Neural crest cell (in vitro differentiated cells): ENCODE measurements at regions not wholly inside any gene's neighbourhood (a gene's known extent, or its start where the extent isn't known, plus 50 kb on each side); places are given as distances from the start of the nearest gene placed in this dataset.

Source experiments
- DNase-seq: peaks from one replicate; pipeline ENCODE4 v3.0.0; 2021; ENCODE audit warnings: low read depth, mixed read lengths, low spot score
- H3K27ac Mint-ChIP-seq: one replicate; pipeline ENCODE4 v1.8.0; 2021; ENCODE audit warnings: mild to moderate bottlenecking, mixed read lengths; ENCODE audit not compliant: unreplicated experiment
- H3K27me3 Mint-ChIP-seq: 2 replicates; pipeline ENCODE4 v1.8.0; 2021; ENCODE audit warnings: low read depth, mild to moderate bottlenecking, mixed read lengths
- H3K36me3 Mint-ChIP-seq: 2 replicates; pipeline ENCODE4 v1.8.0; 2021; ENCODE audit warnings: low read depth, mild to moderate bottlenecking, mixed read lengths
- H3K4me1 Mint-ChIP-seq: 2 replicates; pipeline ENCODE4 v1.8.0; 2021; ENCODE audit warnings: mixed read lengths
- H3K4me3 Mint-ChIP-seq: one replicate; pipeline ENCODE4 v1.8.0; 2021; ENCODE audit warnings: mild to moderate bottlenecking, mixed read lengths
- H3K9me3 Mint-ChIP-seq: 2 replicates; pipeline ENCODE4 v1.8.0; 2021; ENCODE audit warnings: mixed read lengths
- CTCF ChIP-seq: fragments of 200-600 bp; sonication (generic); conservative IDR thresholded peaks from 2 replicates; pipeline ENCODE4 v1.5.0; 2021; ENCODE audit warnings: antibody characterized with exemption, mild to moderate bottlenecking

- H3K4me1 Mint-ChIP-seq, result peaks cover 3% of the 10 kb centered on the region
- no peaks in the 10 kb centered on the region for H3K9me3 Mint-ChIP-seq
- H3K27ac Mint-ChIP-seq, result no peak overlapping the region
- no peak for DNase-seq
- H3K36me3 Mint-ChIP-seq, result no peaks in the 10 kb centered on the region
- H3K27me3 Mint-ChIP-seq, result peaks cover 5% of the 10 kb centered on the region
- TF ChIP-seq CTCF, result no peak
- H3K4me3 Mint-ChIP-seq, result no peak overlapping the region
These were observed 115.2 kb upstream of the MAGI3 start for GRCh38 chr1:113275083-113275482.

- Mint-ChIP-seq H3K27ac (no peak overlapping the region), H3K9me3 (no peaks in the 10 kb centered on the region), H3K27me3 (peaks cover 5% of the 10 kb centered on the region), H3K36me3 (no peaks in the 10 kb centered on the region), H3K4me1 (peaks cover 3% of the 10 kb centered on the region), H3K4me3 (no peak overlapping the region)
- DNase-seq, result no peak
- no peak for TF ChIP-seq CTCF
These were observed 114.6 kb upstream of the MAGI3 start for GRCh38 chr1:113275691-113276090.

GRCh38 chr1:113276507-113276906 is 113.8 kb upstream of the MAGI3 start:
- no peak overlapping the region for H3K27ac Mint-ChIP-seq
- no peak for DNase-seq
- H3K4me1 Mint-ChIP-seq, result peaks cover 3% of the 10 kb centered on the region
- no peak overlapping the region for H3K4me3 Mint-ChIP-seq
- peaks cover 8% of the 10 kb centered on the region for H3K27me3 Mint-ChIP-seq
- H3K36me3 Mint-ChIP-seq, result no peaks in the 10 kb centered on the region
- TF ChIP-seq CTCF, result no peak
- H3K9me3 Mint-ChIP-seq, result no peaks in the 10 kb centered on the region

- no peak overlapping the region for H3K4me3 Mint-ChIP-seq
- no peaks in the 10 kb centered on the region for H3K36me3 Mint-ChIP-seq
- no peak for TF ChIP-seq CTCF
- DNase-seq, result no peak
- H3K9me3 Mint-ChIP-seq, result no peaks in the 10 kb centered on the region
- peaks cover 3% of the 10 kb centered on the region for H3K4me1 Mint-ChIP-seq
- peaks cover 8% of the 10 kb centered on the region for H3K27me3 Mint-ChIP-seq
- H3K27ac Mint-ChIP-seq, result no peak overlapping the region
These were observed 111.9 kb upstream of the MAGI3 start for GRCh38 chr1:113278371-113278770.

- H3K27me3 Mint-ChIP-seq, result peaks cover 8% of the 10 kb centered on the region
- H3K4me1 Mint-ChIP-seq, result peaks cover 3% of the 10 kb centered on the region
- no peak for TF ChIP-seq CTCF
- H3K9me3 Mint-ChIP-seq, result no peaks in the 10 kb centered on the region
- no peaks in the 10 kb centered on the region for H3K36me3 Mint-ChIP-seq
- no peak overlapping the region for H3K4me3 Mint-ChIP-seq
- no peak for DNase-seq
- no peak overlapping the region for H3K27ac Mint-ChIP-seq
These were observed 111.5 kb upstream of the MAGI3 start for GRCh38 chr1:113278777-113279176.
